ENCODE measurements at regions not wholly inside any gene's neighbourhood (a gene's known extent, or its start where the extent isn't known, plus 50 kb on each side); places are given as distances from the start of the nearest gene placed in this dataset.
"Not testable (repeated sequence)": the region's sequence is repeated elsewhere in the genome, so short reads cannot be mapped to it uniquely, and the experiment has no call there.

- in situ Hi-C loops (cut with HindIII; ENCODE audit: low pct_unique_long_range_greater_than_20kb, low sequenced_read_pairs): no loop called here
- no peak for DNase-seq (ENCODE audit: low read depth, low spot score)
Measured at GRCh38 chr5:174901336-174901735, 177.0 kb downstream of the MSX2 start.

- no peak for DNase-seq (ENCODE audit: low read depth, low spot score)
- in situ Hi-C loops (cut with HindIII; ENCODE audit: low pct_unique_long_range_greater_than_20kb, low sequenced_read_pairs): no loop called here
Measured at GRCh38 chr5:174900240-174900865, 176.0 kb downstream of the MSX2 start.

GRCh38 chr5:174897281-174897950 is 173.0 kb downstream of the MSX2 start:
- in situ Hi-C loops (cut with HindIII; ENCODE audit: low pct_unique_long_range_greater_than_20kb, low sequenced_read_pairs): no loop called here
- no peak for DNase-seq (ENCODE audit: low read depth, low spot score)

- in situ Hi-C loops (cut with HindIII; ENCODE audit: low pct_unique_long_range_greater_than_20kb, low sequenced_read_pairs): no loop called here
- DNase-seq (ENCODE audit: low read depth, low spot score): no peak
Measured at GRCh38 chr5:174895360-174895759, 171.0 kb downstream of the MSX2 start.

GRCh38 chr5:174892742-174893141 is 168.4 kb downstream of the MSX2 start:
- no peak for DNase-seq (ENCODE audit: low read depth, low spot score)
- in situ Hi-C loops (cut with HindIII; ENCODE audit: low pct_unique_long_range_greater_than_20kb, low sequenced_read_pairs): no loop called here

GRCh38 chr5:174880412-174881200 is 156.2 kb downstream of the MSX2 start:
- DNase-seq (ENCODE audit: low read depth, low spot score); in situ Hi-C loops (cut with HindIII; ENCODE audit: low pct_unique_long_range_greater_than_20kb, low sequenced_read_pairs): not testable (repeated sequence)

- in situ Hi-C loops (cut with HindIII; ENCODE audit: low pct_unique_long_range_greater_than_20kb, low sequenced_read_pairs): no loop called here
- DNase-seq (ENCODE audit: low read depth, low spot score): no peak
Measured at GRCh38 chr5:174877987-174878386, 153.6 kb downstream of the MSX2 start.

GRCh38 chr5:174872271-174872670 is 147.9 kb downstream of the MSX2 start:
- in situ Hi-C loops (cut with HindIII; ENCODE audit: low pct_unique_long_range_greater_than_20kb, low sequenced_read_pairs): no loop called here
- DNase-seq (ENCODE audit: low read depth, low spot score): no peak

GRCh38 chr5:174852143-174852542 is 127.8 kb downstream of the MSX2 start:
- in situ Hi-C loops (cut with HindIII; ENCODE audit: low pct_unique_long_range_greater_than_20kb, low sequenced_read_pairs): no loop called here
- DNase-seq (ENCODE audit: low read depth, low spot score): no peak

- DNase-seq (ENCODE audit: low read depth, low spot score): no peak
- in situ Hi-C loops (cut with HindIII; ENCODE audit: low pct_unique_long_range_greater_than_20kb, low sequenced_read_pairs): no loop called here
Measured at GRCh38 chr5:174850565-174851169, 126.3 kb downstream of the MSX2 start.

- no peak for DNase-seq (ENCODE audit: low read depth, low spot score)
- in situ Hi-C loops (cut with HindIII; ENCODE audit: low pct_unique_long_range_greater_than_20kb, low sequenced_read_pairs): no loop called here
Measured at GRCh38 chr5:174849426-174849825, 125.0 kb downstream of the MSX2 start.

GRCh38 chr5:174844971-174845370 is 120.6 kb downstream of the MSX2 start:
- DNase-seq (ENCODE audit: low read depth, low spot score): no peak
- in situ Hi-C loops (cut with HindIII; ENCODE audit: low pct_unique_long_range_greater_than_20kb, low sequenced_read_pairs): no loop called here

- in situ Hi-C loops (cut with HindIII; ENCODE audit: low pct_unique_long_range_greater_than_20kb, low sequenced_read_pairs): no loop called here
- no peak for DNase-seq (ENCODE audit: low read depth, low spot score)
Measured at GRCh38 chr5:174843263-174844250, 119.2 kb downstream of the MSX2 start.

- in situ Hi-C loops (cut with HindIII; ENCODE audit: low pct_unique_long_range_greater_than_20kb, low sequenced_read_pairs): no loop called here
- DNase-seq (ENCODE audit: low read depth, low spot score): no peak
Measured at GRCh38 chr5:174840435-174840834, 116.1 kb downstream of the MSX2 start.

GRCh38 chr5:174839196-174839595 is 114.8 kb downstream of the MSX2 start:
- DNase-seq (ENCODE audit: low read depth, low spot score): peak; percentile 19
- in situ Hi-C loops (cut with HindIII; ENCODE audit: low pct_unique_long_range_greater_than_20kb, low sequenced_read_pairs): no loop called here

- DNase-seq (ENCODE audit: low read depth, low spot score): peak; percentile 54
- in situ Hi-C loops (cut with HindIII; ENCODE audit: low pct_unique_long_range_greater_than_20kb, low sequenced_read_pairs): no loop called here
Measured at GRCh38 chr5:174837919-174838902, 113.8 kb downstream of the MSX2 start.

Data from SK-MEL-5 (cell line).